ENCODE measurements at regions not wholly inside any gene's neighbourhood (a gene's known extent, or its start where the extent isn't known, plus 50 kb on each side); places are given as distances from the start of the nearest gene placed in this dataset.

GRCh38 chrX:38970845-38971244 is 169.6 kb downstream of the MID1IP1 start:
- Histone ChIP-seq H3K4me1 (no peaks in the 10 kb centered on the region), H3K4me3 (no peak overlapping the region), H3K27me3 (peaks cover 0 to 30% of the 10 kb centered on the region in 2 donors), H3K9me3 (peaks cover 0 to 6% of the 10 kb centered on the region in 2 donors), H3K27ac (no peak overlapping the region), H3K36me3 (no peaks in the 10 kb centered on the region)
- no peak for TF ChIP-seq POLR2A (IDR thresholded peaks at IDR 0.05)
- TF ChIP-seq POLR2AphosphoS5 (IDR thresholded peaks at IDR 0.05): no peak
- TF ChIP-seq CTCF (IDR thresholded peaks at IDR 0.05): no peak
- intact Hi-C loops (cut with DNase I; ENCODE audit: low total_unique reads): no loop called here
- DNase-seq (ENCODE audit: low spot score in 2 of 2): no peak

- no peak overlapping the region for H3K4me3 ChIP-seq
- TF ChIP-seq POLR2AphosphoS5 (IDR thresholded peaks at IDR 0.05) (no peak), CTCF (IDR thresholded peaks at IDR 0.05) (no peak), POLR2A (IDR thresholded peaks at IDR 0.05) (no peak)
- no peaks in the 10 kb centered on the region for H3K36me3 ChIP-seq
- intact Hi-C loops (cut with DNase I; ENCODE audit: low total_unique reads): no loop called here
- peaks cover 0 to 6% of the 10 kb centered on the region in 2 donors for H3K9me3 ChIP-seq
- H3K27ac ChIP-seq: no peak overlapping the region
- no peak for DNase-seq (ENCODE audit: low spot score in 2 of 2)
- peaks cover 0 to 34% of the 10 kb centered on the region in 2 donors for H3K27me3 ChIP-seq
- no peaks in the 10 kb centered on the region for H3K4me1 ChIP-seq
Observed at GRCh38 chrX:38973322-38973721, 172.1 kb downstream of the MID1IP1 start.

GRCh38 chrX:38974542-38974941 is 173.3 kb downstream of the MID1IP1 start:
- peaks cover 0 to 3% of the 10 kb centered on the region in 2 donors for H3K9me3 ChIP-seq
- no peak for DNase-seq (ENCODE audit: low spot score in 2 of 2)
- no peaks in the 10 kb centered on the region for H3K36me3 ChIP-seq
- H3K4me3 ChIP-seq: no peak overlapping the region
- TF ChIP-seq CTCF (IDR thresholded peaks at IDR 0.05) (no peak), POLR2AphosphoS5 (IDR thresholded peaks at IDR 0.05) (no peak), POLR2A (IDR thresholded peaks at IDR 0.05) (no peak)
- peaks cover 0 to 37% of the 10 kb centered on the region in 2 donors for H3K27me3 ChIP-seq
- intact Hi-C loops (cut with DNase I; ENCODE audit: low total_unique reads): no loop called here
- no peaks in the 10 kb centered on the region for H3K4me1 ChIP-seq
- H3K27ac ChIP-seq: no peak overlapping the region

GRCh38 chrX:38975368-38975942 is 174.2 kb downstream of the MID1IP1 start:
- no peaks in the 10 kb centered on the region for H3K4me1 ChIP-seq
- H3K4me3 ChIP-seq: no peak overlapping the region
- peaks cover 0 to 8% of the 10 kb centered on the region in 2 donors for H3K9me3 ChIP-seq
- no peak overlapping the region for H3K27ac ChIP-seq
- DNase-seq (ENCODE audit: low spot score in 2 of 2): no peak
- intact Hi-C loops (cut with DNase I; ENCODE audit: low total_unique reads): no loop called here
- H3K36me3 ChIP-seq: no peaks in the 10 kb centered on the region
- H3K27me3 ChIP-seq: peaks cover 0 to 37% of the 10 kb centered on the region in 2 donors
- no peak for TF ChIP-seq POLR2A (IDR thresholded peaks at IDR 0.05)
- TF ChIP-seq POLR2AphosphoS5 (IDR thresholded peaks at IDR 0.05): no peak
- no peak for TF ChIP-seq CTCF (IDR thresholded peaks at IDR 0.05)

GRCh38 chrX:38982370-38982769 is 181.1 kb downstream of the MID1IP1 start:
- intact Hi-C loops (cut with DNase I; ENCODE audit: low total_unique reads): no loop called here
- H3K9me3 ChIP-seq: peaks cover 0 to 9% of the 10 kb centered on the region in 2 donors
- no peaks in the 10 kb centered on the region for H3K4me1 ChIP-seq
- no peak overlapping the region for H3K4me3 ChIP-seq
- no peaks in the 10 kb centered on the region for H3K36me3 ChIP-seq
- H3K27ac ChIP-seq: no peak overlapping the region
- no peak for TF ChIP-seq POLR2A (IDR thresholded peaks at IDR 0.05)
- no peak for DNase-seq (ENCODE audit: low spot score in 2 of 2)
- peaks cover 0 to 44% of the 10 kb centered on the region in 2 donors for H3K27me3 ChIP-seq
